HG03354 (cell line): ENCODE measurements at regions not wholly inside any gene's neighbourhood (a gene's known extent, or its start where the extent isn't known, plus 50 kb on each side); places are given as distances from the start of the nearest gene placed in this dataset.
"Not testable (repeated sequence)": the region's sequence is repeated elsewhere in the genome, so short reads cannot be mapped to it uniquely, and the experiment has no call there.

Experiments used
- ATAC-seq: cut with Tn5 transposase; IDR thresholded peaks from one replicate; pipeline ENCODE4 v1.9.1; 2021; ENCODE audit warnings: mild to moderate bottlenecking; ENCODE audit not compliant: unreplicated experiment, poor library complexity, severe bottlenecking

DNA sequence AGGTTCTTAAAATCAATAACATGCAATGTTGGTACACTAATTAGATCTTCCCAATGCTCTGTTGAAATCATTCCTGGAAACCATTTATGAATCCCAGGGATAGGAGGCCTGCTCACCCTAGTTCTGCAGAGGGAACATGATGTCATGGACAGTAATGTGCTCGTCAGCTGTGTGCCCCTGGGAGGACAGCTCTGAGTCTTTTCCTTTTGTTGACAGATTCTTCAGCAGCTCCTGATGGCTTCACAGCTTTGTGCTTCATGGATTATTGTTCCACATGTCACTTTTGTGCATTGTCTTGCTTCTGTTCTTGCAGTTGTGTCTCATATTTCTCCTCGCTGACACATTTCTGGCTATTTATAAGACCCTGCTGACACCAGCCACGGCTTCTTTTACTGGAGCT lies 367.5 kb downstream of the CCSER2 start:
- no peak for ATAC-seq

DNA sequence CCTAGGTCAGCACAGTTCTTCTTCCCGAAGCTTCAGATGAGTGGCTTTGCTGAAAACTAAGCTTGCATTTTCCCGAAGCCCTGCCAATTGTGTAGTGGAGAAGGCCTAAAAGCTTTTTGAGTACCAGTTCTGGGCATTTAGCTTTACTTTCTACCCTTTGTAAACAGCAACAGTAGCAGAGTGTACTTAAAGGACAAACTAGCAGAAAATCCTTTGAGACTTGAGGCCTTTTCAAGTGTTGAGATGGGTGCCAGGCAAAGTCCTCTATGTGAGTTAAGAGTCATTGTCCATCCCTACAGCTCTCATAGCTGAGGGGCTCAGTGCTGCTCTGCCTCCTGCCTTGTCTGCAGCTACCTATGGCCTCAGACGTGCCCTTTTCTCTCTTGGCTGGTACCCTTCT lies 368.2 kb downstream of the CCSER2 start:
- no peak for ATAC-seq

DNA sequence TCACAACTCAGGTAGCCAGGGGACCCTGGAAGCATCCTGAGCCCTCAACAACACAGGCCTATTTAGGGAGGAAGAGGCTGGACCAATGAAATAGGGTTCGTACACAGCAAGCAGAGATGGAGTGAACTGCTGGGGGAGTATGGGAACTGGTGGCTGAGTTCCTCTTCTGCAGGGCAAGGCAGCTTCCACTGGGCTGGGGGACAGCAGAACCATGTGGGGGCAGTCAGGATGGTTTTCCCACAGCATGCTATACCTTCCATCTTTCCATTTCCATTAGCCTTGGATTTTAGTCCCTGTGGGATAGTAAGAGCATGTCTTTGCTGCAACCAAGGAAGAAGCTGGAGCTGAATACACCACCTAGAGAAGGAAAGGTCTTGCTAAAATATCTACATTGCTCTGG lies 370.6 kb downstream of the CCSER2 start:
- no peak for ATAC-seq

DNA sequence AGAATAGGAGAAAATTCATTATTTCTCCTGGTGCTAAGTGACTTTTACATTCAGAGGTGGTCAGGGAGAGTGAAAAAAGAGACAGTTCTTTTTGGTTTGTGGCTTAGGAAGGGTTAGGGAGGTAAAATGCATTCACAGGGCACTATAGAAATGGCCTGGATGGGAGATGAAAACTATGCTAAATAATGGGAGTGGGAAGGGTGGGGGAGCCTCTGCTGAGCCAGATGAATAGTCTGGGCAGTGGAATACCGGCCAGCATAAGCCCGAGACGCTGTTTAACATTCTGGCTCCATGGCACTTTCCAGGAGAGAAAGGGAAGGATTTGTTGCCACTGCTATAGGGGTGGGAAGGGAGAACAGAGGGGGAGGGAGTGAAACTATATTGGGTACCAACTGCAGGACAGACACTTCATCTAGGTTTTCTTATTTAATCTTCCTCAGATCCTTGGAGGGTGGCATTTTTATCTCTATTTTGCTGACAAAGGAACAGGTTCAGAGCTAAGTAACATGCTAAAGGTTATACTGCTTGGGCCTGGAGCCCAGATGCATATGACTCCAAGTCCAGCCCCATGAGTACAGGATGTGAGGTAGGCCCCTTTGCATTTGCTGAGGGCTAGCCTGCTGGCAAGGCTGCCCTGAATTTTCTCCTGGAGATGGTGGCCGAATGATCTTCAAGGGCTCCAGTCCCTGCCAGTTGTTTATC lies 372.4 kb downstream of the CCSER2 start:
- no peak for ATAC-seq

DNA sequence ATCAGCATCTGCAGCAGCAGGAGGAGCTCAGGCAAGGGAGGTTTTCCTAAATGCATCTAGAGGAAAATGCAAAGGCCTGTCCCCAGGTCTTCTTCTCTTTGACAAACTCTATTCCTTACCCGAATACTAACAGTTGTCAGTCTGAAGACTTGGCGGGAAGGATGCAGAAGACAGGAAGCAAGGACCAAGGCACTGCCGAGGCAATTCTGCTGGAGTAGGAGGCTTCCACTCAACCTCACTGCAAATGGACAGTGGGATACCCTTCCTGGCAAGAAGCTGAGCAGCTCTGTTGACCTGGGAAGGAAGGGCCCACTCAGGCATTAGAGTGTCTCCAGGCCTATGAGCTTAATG lies 373.0 kb downstream of the CCSER2 start:
- ATAC-seq, result no peak

DNA sequence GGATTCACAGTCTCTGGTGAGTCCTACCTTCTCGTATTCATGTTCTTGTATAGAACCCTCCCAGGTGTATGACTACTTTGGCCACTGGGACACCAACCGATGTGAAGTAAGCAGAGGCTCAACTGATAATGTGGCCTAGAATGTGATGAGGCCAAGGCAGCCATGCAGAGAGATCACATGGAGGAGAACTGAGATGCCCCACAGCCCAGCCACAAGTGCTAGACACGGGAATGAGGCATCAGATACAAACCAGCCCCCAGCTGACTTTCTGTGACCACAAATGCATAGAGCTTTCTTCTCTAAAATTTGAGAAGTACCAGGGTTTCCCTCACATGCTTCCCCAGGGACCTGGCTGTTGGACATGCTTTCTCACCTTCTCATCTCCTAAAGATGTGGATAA lies 375.7 kb downstream of the CCSER2 start:
- ATAC-seq, result no peak

DNA sequence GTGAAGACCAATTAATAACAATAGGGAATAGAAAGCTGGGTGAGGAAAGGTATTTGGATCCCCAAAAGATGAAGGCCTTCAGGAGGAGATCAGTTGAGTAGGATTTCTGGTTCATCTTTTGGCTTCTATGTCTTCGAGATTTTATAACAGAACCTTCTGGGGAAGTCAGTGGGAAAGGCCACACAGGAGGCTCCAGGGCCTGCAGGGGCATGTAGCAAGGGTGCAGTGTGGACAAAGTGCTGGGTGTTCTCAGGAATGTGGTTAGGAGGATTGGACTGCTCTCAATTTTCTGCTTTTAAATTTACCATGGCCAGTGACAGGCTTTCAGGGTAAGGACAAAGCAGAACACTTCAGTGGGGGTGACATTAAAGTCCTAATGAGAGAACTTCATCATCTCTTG lies 378.0 kb downstream of the CCSER2 start:
- no peak for ATAC-seq

DNA sequence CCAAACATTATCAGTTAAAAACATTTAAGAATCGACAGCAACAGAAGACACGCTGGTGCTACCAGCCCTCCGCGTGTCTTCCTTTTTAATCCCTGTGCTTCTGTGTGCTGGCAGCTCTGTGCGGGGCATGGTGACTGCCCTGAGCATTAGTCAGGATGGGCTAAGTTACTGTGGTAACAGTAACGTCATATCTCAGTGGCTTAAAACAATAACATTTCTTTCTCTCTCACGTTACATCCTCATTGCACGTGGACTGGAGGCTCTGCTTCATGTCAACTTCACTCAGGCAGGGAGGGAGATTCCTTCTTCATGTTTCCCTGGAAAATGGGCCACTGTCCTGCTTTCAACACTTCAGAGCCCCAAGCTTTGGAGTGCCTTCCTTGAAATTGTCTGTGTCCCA lies 378.5 kb downstream of the CCSER2 start:
- no peak for ATAC-seq

DNA sequence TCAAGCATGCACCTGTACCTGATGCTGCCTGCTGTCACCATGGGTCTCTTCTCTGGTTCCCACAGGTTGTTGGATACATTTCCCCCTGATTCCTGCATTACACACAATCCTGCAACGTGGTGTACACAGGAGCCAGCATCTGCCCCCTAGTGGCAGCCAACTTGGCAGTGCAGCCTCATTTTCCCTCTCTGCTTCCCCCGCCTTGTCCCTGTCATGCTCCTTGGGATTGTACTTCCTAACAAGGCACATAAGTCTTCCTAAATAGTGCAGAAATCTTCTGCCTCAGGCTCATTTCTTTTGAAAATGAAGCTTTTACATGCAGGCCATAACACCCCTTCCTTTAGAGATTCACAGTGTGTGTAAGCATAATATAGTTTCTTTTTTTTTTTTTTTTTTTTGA lies 387.5 kb downstream of the CCSER2 start:
- peak; percentile 87 for ATAC-seq

DNA sequence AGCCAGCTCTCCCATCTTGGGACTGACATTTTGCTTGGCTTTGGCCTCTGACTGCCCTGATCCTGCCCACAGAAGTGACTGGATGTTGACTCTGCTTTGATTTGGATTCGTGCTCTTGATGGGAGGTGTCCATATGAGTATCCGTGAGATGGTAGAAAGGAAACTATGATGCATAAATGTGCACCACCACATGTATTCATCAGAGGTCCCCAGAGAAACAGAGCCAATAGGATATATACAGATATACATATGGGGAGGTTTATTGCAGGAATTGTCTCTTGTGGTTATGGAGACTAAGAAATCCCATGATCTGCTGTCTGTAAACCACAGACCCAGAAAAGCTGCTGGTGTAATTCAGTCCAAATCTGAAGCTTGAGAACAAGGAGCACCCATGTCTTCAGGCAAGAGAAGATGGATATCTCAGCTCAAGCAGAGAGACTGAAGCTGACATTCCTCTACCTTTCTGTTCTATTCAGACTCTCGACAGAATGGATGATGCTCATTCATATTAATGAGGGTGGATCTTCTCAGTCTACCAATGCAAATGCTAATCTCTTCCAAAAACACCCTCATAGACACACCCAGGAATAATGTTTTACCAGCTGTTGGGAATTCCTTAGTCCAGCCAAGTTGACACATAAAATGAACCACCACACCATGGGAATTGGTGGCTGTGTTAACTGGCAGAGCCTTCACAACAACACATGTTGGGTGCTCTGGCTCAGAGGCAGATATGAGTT lies 390.7 kb downstream of the CCSER2 start:
- no peak for ATAC-seq

DNA sequence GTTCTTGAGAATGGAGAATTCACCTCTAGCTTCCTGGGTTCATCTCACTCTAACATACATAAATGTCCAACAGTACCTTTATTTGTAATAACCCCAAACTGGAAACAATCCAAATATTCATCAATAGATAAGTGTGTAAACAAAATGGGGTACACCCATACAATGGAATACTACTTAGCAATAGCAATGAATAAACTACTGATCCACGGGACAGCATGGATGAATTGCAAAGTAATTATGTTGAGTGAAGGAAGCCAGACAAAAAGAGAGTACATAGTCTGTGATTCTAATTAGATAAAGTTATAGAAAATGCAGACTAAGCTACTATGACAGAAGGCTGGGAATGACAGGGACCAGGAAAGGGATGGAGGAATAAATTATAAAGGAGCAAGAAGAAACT lies 391.3 kb downstream of the CCSER2 start:
- ATAC-seq, result no peak

DNA sequence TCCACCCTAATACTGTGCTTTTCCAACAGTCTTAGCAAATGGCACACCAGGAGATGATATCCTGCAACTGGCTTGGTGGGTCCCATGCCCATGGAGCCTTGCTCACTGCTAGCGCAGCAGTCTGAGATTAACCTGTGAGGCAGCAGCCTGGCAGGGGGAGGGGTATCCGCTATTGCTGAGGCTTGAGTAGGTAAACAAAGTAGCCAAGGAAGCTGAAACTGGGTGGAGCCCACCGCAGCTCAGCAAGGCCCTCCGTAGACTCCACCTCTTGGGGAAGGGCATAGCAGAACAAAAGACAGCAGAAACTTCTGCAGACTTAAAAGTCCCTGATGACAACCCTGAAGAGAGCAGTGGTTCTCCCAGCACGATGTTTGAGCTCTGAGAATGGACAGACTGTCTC lies 399.0 kb downstream of the CCSER2 start:
- ATAC-seq, result no peak

DNA sequence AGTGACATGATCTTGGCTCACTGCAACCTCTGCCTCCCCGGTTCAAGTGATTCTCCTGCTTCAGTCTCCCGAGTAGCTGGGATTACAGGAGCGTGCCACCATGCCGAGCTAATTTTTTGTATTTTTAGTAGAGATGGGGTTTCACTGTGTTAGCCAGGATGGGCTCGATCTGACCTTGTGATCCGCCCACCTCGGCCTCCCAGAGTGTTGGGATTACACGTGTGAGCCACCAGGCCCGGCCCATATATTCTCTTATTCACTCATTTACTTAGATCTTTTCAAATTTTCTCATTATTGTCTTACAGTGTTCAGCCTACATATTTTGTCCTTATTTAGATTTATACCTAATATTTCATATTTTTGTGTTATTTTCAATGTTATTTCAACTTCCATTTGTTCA lies 410.7 kb downstream of the CCSER2 start:
- not testable (repeated sequence) for ATAC-seq

DNA sequence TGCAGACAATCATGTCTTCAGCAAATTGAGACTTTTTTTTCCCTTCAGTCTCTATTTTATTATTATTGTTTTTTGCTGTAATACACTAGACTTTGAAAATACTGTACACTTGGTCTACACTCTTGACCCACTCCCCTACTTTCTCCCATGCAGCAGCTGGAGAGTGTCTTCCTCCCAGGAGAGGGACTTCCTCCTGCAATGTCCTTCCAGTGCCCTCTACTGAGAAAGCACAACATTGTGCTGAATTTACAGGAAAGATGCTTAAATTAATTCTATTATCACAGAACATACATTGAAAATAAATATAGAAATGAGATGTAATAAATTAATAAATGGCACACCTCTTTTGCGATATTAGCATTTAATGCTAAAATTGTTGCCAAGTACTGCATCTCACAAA lies 411.3 kb downstream of the CCSER2 start:
- ATAC-seq, result no peak

DNA sequence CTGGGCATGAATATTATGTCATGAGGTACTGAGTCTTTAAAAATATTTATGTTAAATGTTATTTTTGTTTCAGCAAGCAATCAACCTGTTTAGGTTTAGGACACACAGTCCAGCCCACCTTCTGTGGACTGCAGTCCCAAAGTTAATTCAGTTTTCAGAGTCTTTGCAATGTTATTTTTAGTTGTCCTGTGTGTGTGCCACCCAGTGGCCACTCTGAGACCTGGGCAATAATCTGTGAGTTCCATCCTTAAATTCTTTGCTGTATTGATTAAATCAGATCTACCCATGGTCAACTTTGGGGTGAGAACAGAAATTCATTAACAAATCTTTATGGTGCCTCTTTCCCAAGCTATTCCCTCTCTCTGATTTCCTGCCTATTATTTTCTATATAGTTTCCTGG lies 415.1 kb downstream of the CCSER2 start:
- ATAC-seq, result no peak

DNA sequence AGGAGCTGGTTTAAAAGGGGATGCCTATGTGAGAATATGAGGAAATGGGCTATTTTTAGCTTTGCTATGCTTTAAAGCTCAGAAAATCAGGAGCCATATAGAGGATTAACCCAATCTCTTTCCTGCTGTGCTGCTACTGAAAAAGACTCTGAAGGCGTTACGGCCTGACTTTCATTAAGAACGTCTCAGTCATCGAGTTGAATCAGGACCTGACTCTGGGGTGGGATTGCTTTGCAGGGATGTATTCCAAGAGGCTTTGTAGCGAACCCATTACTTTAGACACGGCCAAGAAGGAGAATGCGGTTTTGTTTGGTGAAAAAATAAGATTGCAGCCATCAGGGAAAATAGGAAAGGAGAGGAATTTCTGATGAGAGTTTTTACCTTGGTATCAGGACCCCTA lies 426.9 kb downstream of the CCSER2 start:
- no peak for ATAC-seq

DNA sequence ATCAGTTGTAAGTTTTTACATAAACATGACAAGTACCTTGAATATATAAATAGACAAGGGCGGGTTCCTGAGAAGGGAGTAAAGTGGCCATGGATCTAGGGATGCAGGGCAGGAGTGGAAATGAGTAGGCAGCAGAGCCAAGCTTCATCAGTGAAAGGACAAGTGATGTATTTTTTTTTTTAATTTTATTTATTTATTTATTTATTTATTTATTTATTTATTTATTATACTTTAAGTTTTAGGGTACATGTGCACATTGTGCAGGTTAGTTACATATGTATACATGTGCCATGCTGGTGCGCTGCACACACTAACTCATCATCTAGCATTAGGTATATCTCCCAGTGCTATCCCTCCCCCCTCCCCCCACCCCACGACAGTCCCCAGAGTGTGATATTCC lies 428.3 kb downstream of the CCSER2 start:
- not testable (repeated sequence) for ATAC-seq

DNA sequence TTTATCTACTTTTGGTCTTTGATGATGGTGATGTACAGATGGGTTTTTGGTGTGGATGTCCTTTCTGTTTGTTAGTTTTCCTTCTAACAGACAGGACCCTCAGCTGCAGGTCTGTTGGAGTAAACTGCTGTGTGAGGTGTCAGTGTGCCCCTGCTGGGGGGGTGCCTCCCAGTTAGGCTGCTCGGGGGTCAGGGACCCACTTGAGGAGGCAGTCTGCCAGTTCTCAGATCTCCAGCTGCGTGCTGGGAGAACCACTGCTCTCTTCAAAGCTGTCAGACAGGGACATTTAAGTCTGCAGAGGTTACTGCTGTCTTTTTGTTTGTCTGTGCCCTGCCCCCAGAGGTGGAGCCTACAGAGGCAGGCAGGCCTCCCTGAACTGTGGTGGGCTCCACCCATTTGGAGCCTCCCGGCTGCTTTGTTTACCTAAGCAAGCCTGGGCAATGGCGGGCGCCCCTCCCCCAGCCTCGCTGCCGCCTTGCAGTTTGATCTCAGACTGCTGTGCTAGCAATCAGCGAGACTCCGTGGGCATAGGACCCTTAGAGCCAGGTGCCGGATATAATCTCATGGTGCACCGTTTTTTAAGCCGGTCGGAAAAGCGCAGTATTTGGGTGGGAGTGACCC lies 433.7 kb downstream of the CCSER2 start:
- ATAC-seq, result not testable (repeated sequence)

DNA sequence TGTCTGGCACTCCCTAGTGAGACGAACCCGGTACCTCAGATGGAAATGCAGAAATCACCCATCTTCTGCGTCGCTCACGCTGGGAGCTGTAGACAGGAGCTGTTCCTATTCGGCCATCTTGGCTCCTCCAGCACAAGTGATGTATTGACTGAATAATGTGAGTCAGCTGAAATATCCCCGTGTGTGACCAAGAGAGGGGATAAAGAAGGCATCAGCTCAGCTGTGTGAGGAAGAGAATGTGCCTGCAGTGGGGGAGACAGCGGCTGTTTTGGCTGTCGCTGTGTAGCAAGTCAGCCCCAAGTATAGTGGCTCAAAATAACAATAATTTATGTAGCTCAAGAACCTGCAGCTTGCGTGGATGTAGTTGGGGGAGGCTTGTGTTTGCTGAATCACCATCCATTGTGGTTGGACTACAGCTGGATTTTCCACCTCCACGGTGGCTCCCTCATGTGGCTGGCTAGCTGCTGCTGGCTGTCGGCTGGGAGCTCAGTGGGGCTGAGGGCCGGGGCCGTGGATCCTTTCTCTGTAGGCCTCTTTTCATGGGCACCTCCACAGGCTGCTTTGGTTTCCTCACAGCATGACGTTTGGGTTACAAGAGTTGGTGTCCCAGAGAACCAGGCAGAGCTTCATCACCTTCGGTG lies 434.5 kb downstream of the CCSER2 start:
- ATAC-seq, result no peak

DNA sequence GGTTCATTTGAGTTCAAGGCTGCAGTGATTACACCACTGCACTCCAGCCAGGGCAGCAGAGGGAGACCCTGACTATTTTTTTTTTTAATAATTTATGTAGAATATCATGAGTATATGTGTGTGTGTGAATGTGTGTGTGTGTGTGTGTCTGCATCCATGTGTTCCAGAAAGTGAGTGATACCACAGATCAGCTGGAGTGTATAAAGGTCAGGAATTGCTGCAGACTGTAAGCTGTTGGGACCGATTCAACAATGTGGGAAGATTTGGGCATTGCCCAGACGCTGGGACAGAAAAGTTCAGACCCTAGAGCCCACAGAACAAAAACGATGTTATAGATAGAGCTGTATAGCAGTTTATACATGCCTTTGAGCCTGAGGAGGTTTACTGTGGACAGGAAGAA lies 435.6 kb downstream of the CCSER2 start:
- ATAC-seq, result no peak

DNA sequence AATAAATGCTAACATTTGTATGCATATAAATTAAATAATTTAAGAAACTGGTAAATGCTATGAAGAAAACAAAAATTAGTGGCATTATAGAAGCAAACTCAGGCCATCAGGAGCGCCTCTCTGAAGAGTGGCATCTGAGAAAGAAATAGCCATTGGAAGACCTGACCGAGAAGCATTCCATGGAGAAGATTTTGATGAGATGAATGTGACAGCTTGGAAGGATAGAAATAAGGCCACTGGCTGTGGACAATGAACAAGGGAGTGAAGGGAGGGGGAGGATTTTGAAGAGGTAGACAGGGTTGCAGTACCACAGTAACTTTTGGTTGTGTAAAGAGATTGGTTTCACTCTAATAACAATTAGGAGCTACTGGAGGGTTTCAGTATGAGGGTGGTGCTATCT lies 436.7 kb downstream of the CCSER2 start:
- ATAC-seq, result no peak
